ENCODE measurements at regions not wholly inside any gene's neighbourhood (a gene's known extent, or its start where the extent isn't known, plus 50 kb on each side); places are given as distances from the start of the nearest gene placed in this dataset.

DNA sequence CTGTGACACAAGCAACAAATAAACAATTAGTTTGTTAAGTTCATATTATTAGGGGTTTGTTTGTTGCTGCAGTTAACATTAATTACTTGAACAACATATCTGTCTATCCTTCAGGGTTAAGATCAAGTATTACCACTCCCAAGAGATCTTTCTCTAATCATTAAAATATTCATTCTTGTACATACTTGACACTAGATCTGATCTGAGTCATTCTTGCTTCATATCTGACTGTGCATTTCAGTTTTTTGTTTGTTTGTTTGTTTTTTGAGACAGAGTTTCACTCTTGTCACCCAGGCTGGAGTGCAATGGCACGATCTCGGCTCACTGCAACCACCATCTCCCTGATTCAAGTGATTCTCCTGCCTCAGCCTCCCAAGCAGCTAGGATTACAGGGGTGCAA, 613.3 kb upstream of the PLXNA2 start:
- TF ChIP-seq, protein P1, sequence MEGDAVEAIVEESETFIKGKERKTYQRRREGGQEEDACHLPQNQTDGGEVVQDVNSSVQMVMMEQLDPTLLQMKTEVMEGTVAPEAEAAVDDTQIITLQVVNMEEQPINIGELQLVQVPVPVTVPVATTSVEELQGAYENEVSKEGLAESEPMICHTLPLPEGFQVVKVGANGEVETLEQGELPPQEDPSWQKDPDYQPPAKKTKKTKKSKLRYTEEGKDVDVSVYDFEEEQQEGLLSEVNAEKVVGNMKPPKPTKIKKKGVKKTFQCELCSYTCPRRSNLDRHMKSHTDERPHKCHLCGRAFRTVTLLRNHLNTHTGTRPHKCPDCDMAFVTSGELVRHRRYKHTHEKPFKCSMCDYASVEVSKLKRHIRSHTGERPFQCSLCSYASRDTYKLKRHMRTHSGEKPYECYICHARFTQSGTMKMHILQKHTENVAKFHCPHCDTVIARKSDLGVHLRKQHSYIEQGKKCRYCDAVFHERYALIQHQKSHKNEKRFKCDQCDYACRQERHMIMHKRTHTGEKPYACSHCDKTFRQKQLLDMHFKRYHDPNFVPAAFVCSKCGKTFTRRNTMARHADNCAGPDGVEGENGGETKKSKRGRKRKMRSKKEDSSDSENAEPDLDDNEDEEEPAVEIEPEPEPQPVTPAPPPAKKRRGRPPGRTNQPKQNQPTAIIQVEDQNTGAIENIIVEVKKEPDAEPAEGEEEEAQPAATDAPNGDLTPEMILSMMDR (IDR thresholded peaks at IDR 0.05) = no peak
- TF ChIP-seq POLR2A (IDR thresholded peaks at IDR 0.05) (no peak), POLR2AphosphoS5 (IDR thresholded peaks at IDR 0.05) (no peak)
